Karpas-422 (cell line): ENCODE measurements at regions not wholly inside any gene's neighbourhood (a gene's known extent, or its start where the extent isn't known, plus 50 kb on each side); places are given as distances from the start of the nearest gene placed in this dataset. TPM values are rescaled to one million over a fixed set of nuclear protein-coding genes. Genes with fewer than 3 reads are reported as not detected.

Source experiments
- DNase-seq: peaks from one replicate; pipeline ENCODE4 v3.0.0-alpha.2; 2015
- H2AFZ ChIP-seq: fragments of 200-600 bp; sonication (generic); 2 replicates; pipeline ENCODE4 v1.6.1; 2014; ENCODE audit warnings: antibody characterized with exemption, low read length, mixed read lengths
- H3K27ac ChIP-seq: fragments of 200-600 bp; sonication (generic); 2 replicates; pipeline ENCODE4 v1.5.1; 2014; ENCODE audit warnings: mild to moderate bottlenecking, low read length, moderate library complexity
- H3K27me3 ChIP-seq: fragments of 200-600 bp; sonication (generic); 2 replicates; pipeline ENCODE4 v1.6.1; 2014; ENCODE audit warnings: low read length, mixed read lengths
- H3K36me3 ChIP-seq: fragments of 200-600 bp; sonication (generic); 2 replicates; pipeline ENCODE4 v1.6.1; 2014; ENCODE audit warnings: low read length, mixed read lengths; ENCODE audit not compliant: insufficient read depth
- H3K4me1 ChIP-seq: fragments of 200-600 bp; sonication (generic); 2 replicates; pipeline ENCODE4 v1.6.1; 2014; ENCODE audit warnings: mild to moderate bottlenecking, low read length, mixed read lengths
- H3K4me2 ChIP-seq: fragments of 200-600 bp; sonication (generic); 2 replicates; pipeline ENCODE4 v1.6.1; 2014; ENCODE audit warnings: low read length, low read depth, mild to moderate bottlenecking; ENCODE audit not compliant: poor library complexity, severe bottlenecking
- H3K4me3 ChIP-seq: fragments of 200-600 bp; sonication (generic); 2 replicates; pipeline ENCODE4 v1.5.1; 2014; ENCODE audit warnings: mild to moderate bottlenecking, antibody characterized with exemption, low read length, mixed read lengths
- H3K79me2 ChIP-seq: fragments of 200-600 bp; sonication (generic); 2 replicates; pipeline ENCODE4 v1.6.1; 2014; ENCODE audit warnings: mild to moderate bottlenecking, low read length, mixed read lengths
- H3K9ac ChIP-seq: fragments of 200-600 bp; sonication (generic); 2 replicates; pipeline ENCODE4 v1.6.0; 2014; ENCODE audit warnings: low read length
- H3K9me2 ChIP-seq: fragments of 200-600 bp; sonication (generic), shearing (Covaris generic); replicated peaks from 2 replicates; pipeline ENCODE4 v1.6.0; 2014; ENCODE audit warnings: mild to moderate bottlenecking, low read length, moderate library complexity; ENCODE audit not compliant: insufficient read depth
- H3K9me3 ChIP-seq: fragments of 300-700, 200-600 bp; sonication (generic); 2 replicates; pipeline ENCODE4 v1.6.1; 2014; ENCODE audit warnings: low read length, mixed read lengths
- H4K20me1 ChIP-seq: fragments of 200-600 bp; sonication (generic); 2 replicates; pipeline ENCODE4 v1.6.1; 2014; ENCODE audit warnings: mild to moderate bottlenecking, antibody characterized with exemption, low read length, low read depth; ENCODE audit not compliant: insufficient read depth
- small RNA-seq: library from RNA; depleted of rRNA; stranded (forward); fragments of <200 nt; gene quantifications from one replicate; pipeline ENCODE3, GENCODE V24; 2014

DNA sequence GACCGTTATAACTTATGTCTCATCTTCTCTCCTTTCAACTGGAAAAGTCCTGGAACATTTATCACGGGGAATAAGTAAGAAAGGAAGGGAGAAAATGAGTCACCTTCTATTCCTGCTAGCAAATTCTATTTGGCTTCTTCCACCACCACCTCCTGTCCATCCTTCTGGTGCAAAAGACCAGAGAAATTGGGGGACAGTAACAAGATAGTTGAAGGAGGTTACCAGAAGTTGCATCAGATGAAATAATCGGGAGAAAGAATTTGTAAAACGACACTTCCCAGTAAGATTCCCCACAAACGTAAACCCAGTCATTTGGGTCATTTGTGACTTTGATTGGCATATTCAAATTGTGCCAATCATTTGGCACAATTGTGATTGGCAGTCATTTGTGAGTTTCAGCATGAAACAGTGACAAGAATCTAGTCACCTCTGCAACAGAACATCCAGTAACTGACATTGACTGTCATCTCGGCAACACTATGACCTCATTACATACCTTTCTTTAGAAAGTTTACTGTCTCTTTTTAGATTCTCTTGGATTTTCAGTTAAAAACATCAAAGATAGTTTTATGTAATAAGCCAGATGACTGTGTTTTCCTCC lies 51.3 kb upstream of the PIK3CG start:
- H3K4me1 ChIP-seq = peaks cover 11% of the 10 kb centered on the region
- H3K9me2 ChIP-seq = no peaks in the 10 kb centered on the region
- no peak overlapping the region for H2AFZ ChIP-seq
- no peaks in the 10 kb centered on the region for H3K27me3 ChIP-seq
- no peaks in the 10 kb centered on the region for H3K36me3 ChIP-seq
- no peaks in the 10 kb centered on the region for H3K9me3 ChIP-seq
- H3K9ac ChIP-seq = no peak overlapping the region
- no peak overlapping the region for H3K27ac ChIP-seq
- no peak overlapping the region for H3K4me2 ChIP-seq
- DNase-seq = no peak
- H3K4me3 ChIP-seq = no peak overlapping the region
- H4K20me1 ChIP-seq = no peaks in the 10 kb centered on the region
- H3K79me2 ChIP-seq = no peaks in the 10 kb centered on the region

DNA sequence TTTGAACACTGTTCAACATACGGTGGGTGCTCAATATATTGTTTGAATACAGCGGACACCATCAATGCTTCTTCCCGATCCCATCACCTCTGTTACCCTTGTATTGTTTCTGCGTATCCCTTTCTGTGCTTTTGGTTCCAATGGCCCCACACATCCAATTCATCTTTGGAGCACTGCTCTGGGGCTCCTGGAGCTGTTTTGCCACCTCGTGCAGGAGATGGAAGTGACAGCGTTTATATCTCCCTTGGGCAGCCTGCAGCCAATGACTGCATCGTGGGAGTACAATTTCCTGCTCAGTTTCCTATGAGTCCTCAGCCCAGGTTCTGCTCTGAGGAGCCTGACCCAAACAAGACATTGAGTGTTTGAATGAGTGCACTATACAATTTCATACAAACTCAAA lies 50.2 kb upstream of the PIK3CG start:
- H3K4me1 ChIP-seq = peaks cover 9% of the 10 kb centered on the region
- H3K4me2 ChIP-seq = no peak overlapping the region
- no peaks in the 10 kb centered on the region for H3K27me3 ChIP-seq
- no peak overlapping the region for H2AFZ ChIP-seq
- H3K4me3 ChIP-seq = no peak overlapping the region
- no peaks in the 10 kb centered on the region for H3K9me2 ChIP-seq
- H3K36me3 ChIP-seq = no peaks in the 10 kb centered on the region
- DNase-seq = no peak
- no peak overlapping the region for H3K9ac ChIP-seq
- no peak overlapping the region for H3K27ac ChIP-seq
- H3K9me3 ChIP-seq = no peaks in the 10 kb centered on the region
- no peaks in the 10 kb centered on the region for H4K20me1 ChIP-seq
- no peaks in the 10 kb centered on the region for H3K79me2 ChIP-seq

Small RNA genes lying in the stretch of these regions (small RNA-seq; reads per million reads assigned to genes)
- gene RNA5SP236 = not detected
